GM19351 (cell line): ENCODE measurements at regions not wholly inside any gene's neighbourhood (a gene's known extent, or its start where the extent isn't known, plus 50 kb on each side); places are given as distances from the start of the nearest gene placed in this dataset.
"Not testable (repeated sequence)": the region's sequence is repeated elsewhere in the genome, so short reads cannot be mapped to it uniquely, and the experiment has no call there.

Experiments
- ATAC-seq: cut with Tn5 transposase; IDR thresholded peaks from one replicate; pipeline ENCODE4 v1.9.1; 2021; ENCODE audit warnings: mild to moderate bottlenecking, moderate library complexity; ENCODE audit not compliant: unreplicated experiment

GRCh38 chr21:15274701-15275485, 210.1 kb upstream of the NRIP1 start:
- ATAC-seq: no peak

- ATAC-seq: no peak
Observed at GRCh38 chr21:15275615-15276235, 210.9 kb upstream of the NRIP1 start.

- no peak for ATAC-seq
Observed at GRCh38 chr21:15276243-15276642, 211.4 kb upstream of the NRIP1 start.

GRCh38 chr21:15277466-15277865, 212.7 kb upstream of the NRIP1 start:
- no peak for ATAC-seq

GRCh38 chr21:15278279-15278678, 213.5 kb upstream of the NRIP1 start:
- ATAC-seq: no peak

GRCh38 chr21:15278851-15279250, 214.1 kb upstream of the NRIP1 start:
- ATAC-seq: no peak

GRCh38 chr21:15279482-15279881, 214.7 kb upstream of the NRIP1 start:
- no peak for ATAC-seq

GRCh38 chr21:15281714-15282113, 216.9 kb upstream of the NRIP1 start:
- no peak for ATAC-seq

- no peak for ATAC-seq
Observed at GRCh38 chr21:15282665-15283064, 217.9 kb upstream of the NRIP1 start.

- ATAC-seq: no peak
Observed at GRCh38 chr21:15283138-15283537, 218.3 kb upstream of the NRIP1 start.

GRCh38 chr21:15283789-15284188, 219.0 kb upstream of the NRIP1 start:
- ATAC-seq: no peak

- ATAC-seq: no peak
Observed at GRCh38 chr21:15285556-15285955, 220.8 kb upstream of the NRIP1 start.

GRCh38 chr21:15289246-15289645, 224.4 kb upstream of the NRIP1 start:
- ATAC-seq: no peak

GRCh38 chr21:15289896-15290841, 225.4 kb upstream of the NRIP1 start:
- ATAC-seq: no peak

- ATAC-seq: no peak
Observed at GRCh38 chr21:15291621-15292266, 226.9 kb upstream of the NRIP1 start.

- no peak for ATAC-seq
Observed at GRCh38 chr21:15293240-15293639, 228.4 kb upstream of the NRIP1 start.

- no peak for ATAC-seq
Observed at GRCh38 chr21:15295875-15296274, 231.1 kb upstream of the NRIP1 start.

GRCh38 chr21:15297824-15298223, 233.0 kb upstream of the NRIP1 start:
- ATAC-seq: no peak

- no peak for ATAC-seq
Observed at GRCh38 chr21:15298306-15298705, 233.5 kb upstream of the NRIP1 start.

- not testable (repeated sequence) for ATAC-seq
Observed at GRCh38 chr21:15298755-15299154, 234.0 kb upstream of the NRIP1 start.

- ATAC-seq: no peak
Observed at GRCh38 chr21:15300131-15300530, 235.3 kb upstream of the NRIP1 start.
